ENCODE measurements at regions not wholly inside any gene's neighbourhood (a gene's known extent, or its start where the extent isn't known, plus 50 kb on each side); places are given as distances from the start of the nearest gene placed in this dataset.

DNA sequence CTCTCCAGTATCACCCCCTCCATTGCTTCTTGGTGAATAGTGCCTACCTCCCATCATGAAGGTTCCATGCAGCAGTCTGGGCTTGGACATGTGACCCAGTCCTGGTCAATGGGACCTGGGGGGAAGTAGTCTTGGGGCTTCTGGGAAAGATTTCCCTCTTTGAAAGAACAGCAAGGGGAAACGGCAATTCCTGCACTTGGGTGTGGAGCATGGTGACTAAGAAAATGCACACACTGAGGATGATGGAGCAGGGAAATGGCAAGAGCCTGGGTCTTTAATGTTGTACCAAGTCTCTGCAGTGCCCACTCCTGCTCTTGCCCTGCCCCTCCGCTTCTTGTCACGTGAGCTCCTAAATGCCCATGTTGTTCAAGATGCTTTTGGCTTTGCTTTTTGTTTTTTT, 131.4 kb upstream of the SIX2 start:
- DNase-seq (ENCODE audit: low read depth in 1 of 2, low spot score in 1 of 2) = no peak
- in situ Hi-C loops (cut with HindIII; ENCODE audit: low pct_unique_long_range_greater_than_20kb, low sequenced_read_pairs) = no loop called here
- no peak for TF ChIP-seq JUND (IDR thresholded peaks at IDR 0.05; ENCODE audit: low read depth)

DNA sequence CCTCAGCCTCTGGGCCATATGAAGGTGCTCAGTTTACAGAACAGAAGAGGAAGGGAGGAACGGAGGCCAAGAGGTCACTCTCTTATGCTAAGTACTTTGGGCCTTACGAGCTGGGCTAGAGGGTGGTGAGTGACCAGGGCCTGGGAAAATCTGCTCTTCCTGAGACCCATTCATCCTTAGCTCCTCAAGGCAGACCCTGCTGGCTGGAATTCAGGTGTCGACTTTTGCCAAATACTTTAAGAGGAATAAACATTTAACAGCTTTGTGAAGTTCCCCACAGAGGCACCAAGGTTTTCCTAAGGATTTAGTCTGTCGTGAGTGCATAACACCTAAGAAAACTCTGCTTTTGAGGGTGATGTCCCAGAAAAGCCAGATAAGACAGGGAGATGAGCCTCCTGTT, 129.7 kb upstream of the SIX2 start:
- in situ Hi-C loops (cut with HindIII; ENCODE audit: low pct_unique_long_range_greater_than_20kb, low sequenced_read_pairs) = no loop called here
- TF ChIP-seq JUND (IDR thresholded peaks at IDR 0.05; ENCODE audit: low read depth) = no peak
- no peak for DNase-seq (ENCODE audit: low read depth in 1 of 2, low spot score in 1 of 2)

DNA sequence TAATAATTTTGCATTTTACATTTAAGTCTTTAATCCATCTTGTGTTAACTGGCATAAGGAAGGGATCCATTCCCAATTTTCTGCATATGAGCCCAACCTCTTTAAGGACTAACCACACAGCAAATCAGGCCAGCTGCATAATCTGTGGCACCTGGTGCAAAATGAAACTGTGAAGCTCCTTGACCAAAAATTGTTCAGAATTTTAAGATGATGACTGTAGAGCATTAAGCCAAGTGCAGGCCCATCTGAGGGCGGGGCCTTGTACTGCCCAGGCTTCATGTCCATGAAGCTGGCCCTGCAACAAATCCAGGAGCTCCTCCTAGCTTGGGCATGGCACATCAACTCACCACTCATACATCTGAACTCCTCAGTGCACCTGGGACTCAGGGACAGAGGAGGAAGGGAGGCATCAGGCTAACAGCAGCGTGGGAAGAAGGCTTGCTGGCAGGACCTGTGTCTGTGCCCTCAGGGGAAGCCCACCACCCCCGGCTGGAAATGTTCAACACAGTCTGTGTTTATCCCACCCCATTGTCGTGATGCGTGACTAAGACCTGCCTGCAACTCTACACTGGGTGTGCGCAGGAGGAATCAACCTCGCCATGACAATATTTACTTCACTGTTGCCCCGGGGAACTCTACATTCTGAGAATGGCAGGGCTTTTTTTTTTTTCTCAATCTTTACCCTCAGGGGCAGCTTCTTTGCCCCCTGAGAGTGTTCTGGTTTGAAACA, 128.9 kb upstream of the SIX2 start:
- TF ChIP-seq JUND (IDR thresholded peaks at IDR 0.05; ENCODE audit: low read depth) = no peak
- in situ Hi-C loops (cut with HindIII; ENCODE audit: low pct_unique_long_range_greater_than_20kb, low sequenced_read_pairs) = no loop called here
- no peak for DNase-seq (ENCODE audit: low read depth in 1 of 2, low spot score in 1 of 2)

DNA sequence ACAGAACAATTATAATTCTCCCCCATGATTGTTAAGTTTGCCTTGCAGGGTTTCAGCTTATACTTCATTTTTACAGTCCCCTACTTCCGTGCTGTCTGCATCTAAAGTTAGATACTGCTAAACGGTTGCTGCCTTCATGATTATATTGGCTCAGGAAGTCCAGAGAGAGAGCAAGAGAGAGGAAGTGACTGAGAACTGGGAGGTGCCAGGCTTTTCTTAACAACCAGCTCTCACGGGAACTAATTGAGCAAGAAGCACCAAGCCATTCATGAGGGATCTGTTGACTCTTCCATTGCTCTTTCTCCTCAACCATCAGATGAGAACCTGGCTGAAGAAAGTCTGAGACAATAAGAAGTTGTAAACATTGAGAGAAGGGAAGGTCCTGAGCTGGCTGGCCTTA, 125.5 kb upstream of the SIX2 start:
- DNase-seq (ENCODE audit: low read depth in 1 of 2, low spot score in 1 of 2) = peak in 1 of 2 experiments; percentile 4
- no peak for TF ChIP-seq JUND (IDR thresholded peaks at IDR 0.05; ENCODE audit: low read depth)
- in situ Hi-C loops (cut with HindIII; ENCODE audit: low pct_unique_long_range_greater_than_20kb, low sequenced_read_pairs) = no loop called here

DNA sequence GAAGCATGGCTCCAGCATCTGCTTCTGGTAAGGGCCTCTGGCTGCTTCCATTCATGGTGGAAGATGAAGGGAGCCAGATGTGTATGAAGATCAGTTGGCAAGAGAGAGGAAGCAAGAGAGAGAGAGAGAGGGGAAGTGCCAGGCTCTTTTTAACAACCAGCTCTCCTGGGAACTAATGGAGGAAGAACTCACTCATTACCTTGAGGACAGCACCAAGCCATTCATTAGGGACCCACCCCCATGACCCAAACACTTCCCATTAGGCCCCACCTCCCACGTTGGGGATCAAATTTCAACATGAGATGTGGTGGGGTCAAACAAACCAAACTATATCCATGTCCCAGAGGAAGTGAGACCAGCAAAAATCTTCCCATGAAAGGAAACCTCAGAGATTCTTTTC, 124.8 kb upstream of the SIX2 start:
- in situ Hi-C loops (cut with HindIII; ENCODE audit: low pct_unique_long_range_greater_than_20kb, low sequenced_read_pairs) = no loop called here
- no peak for TF ChIP-seq JUND (IDR thresholded peaks at IDR 0.05; ENCODE audit: low read depth)
- DNase-seq (ENCODE audit: low read depth in 1 of 2, low spot score in 1 of 2) = no peak

DNA sequence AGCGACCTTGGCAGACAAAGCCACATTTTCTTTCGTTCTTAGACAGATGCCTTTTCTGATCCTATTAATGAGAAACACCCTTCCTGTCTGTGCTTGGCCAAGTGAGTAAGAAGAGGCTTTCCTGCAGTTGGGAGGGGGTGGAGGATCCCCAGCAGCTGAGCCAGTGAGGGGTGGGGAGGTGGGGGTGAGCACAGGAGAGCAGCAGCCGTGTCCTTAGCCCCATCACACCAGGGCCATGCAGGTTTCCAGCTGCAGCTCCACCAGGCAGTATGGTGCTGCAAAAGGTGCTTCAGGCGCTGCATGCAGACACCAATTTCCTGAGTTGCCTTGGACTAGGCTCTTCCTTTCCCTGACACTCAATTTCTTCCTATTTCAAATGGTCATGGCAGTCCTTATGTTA, 123.3 kb upstream of the SIX2 start:
- no peak for DNase-seq (ENCODE audit: low read depth in 1 of 2, low spot score in 1 of 2)
- in situ Hi-C loops (cut with HindIII; ENCODE audit: low pct_unique_long_range_greater_than_20kb, low sequenced_read_pairs) = no loop called here

DNA sequence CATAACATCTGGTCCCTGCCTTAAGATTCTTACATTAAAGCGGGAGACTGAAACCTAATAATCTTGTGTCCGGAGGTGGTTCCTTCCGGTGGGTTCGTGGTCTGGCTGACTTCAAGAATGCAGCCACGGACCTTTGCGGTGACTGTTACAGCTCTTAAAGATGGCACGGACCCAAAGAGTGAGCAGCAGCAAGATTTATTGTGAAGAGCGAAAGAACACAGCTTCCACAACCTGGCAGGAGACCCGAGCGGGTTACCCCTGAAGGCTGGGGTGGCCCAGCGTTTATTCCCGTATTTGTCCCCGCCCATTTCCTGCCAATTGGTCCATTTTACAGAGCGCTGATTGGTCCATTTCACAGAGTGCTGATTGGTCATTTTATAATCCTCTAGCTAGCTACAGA, 122.3 kb upstream of the SIX2 start:
- DNase-seq (ENCODE audit: low read depth in 1 of 2, low spot score in 1 of 2) = no peak
- no peak for TF ChIP-seq JUND (IDR thresholded peaks at IDR 0.05; ENCODE audit: low read depth)
- in situ Hi-C loops (cut with HindIII; ENCODE audit: low pct_unique_long_range_greater_than_20kb, low sequenced_read_pairs) = no loop called here

More for the DNA sequence above, 123.3 kb upstream of the SIX2 start:
- no peak for TF ChIP-seq JUND (IDR thresholded peaks at IDR 0.05; ENCODE audit: low read depth)

DNA sequence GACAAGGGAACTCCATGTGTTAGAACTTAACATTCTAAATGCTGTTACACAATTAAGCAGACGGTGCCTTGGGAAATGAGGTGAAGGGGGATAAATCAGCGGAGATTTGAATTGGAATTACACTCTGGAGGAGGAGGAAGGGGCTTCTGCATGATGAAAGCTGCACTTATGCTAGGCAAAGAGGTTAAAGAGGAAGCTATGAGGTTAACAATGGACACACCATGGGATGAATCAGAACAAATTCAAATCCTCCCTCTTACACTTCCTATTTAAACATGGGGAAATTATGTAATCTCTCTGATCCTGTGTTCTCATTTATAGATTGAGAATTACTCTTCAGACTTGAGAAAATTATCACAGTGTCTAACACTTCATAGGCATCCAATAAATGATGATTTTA, 121.5 kb upstream of the SIX2 start:
- in situ Hi-C loops (cut with HindIII; ENCODE audit: low pct_unique_long_range_greater_than_20kb, low sequenced_read_pairs) = no loop called here
- no peak for TF ChIP-seq JUND (IDR thresholded peaks at IDR 0.05; ENCODE audit: low read depth)
- DNase-seq (ENCODE audit: low read depth in 1 of 2, low spot score in 1 of 2) = no peak

DNA sequence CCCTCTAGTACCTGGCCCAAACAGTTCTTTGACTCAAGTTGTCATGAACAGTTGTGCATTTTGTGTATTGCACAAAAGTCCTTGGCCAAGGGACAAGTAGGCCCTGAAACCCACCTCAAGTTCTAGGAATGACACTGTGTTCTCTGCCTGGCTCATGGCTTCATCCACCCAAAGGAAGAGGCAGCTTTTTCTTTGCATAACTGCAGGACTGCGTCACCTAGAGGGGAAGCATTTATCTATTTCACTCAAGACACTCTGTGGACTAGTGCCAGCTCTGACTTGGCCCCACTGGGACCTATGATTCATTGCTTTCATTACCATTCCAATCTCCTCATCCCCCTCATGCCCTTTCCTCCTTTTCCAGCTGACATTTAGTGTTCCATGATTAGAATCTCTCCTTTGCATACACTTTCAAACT, 119.3 kb upstream of the SIX2 start:
- in situ Hi-C loops (cut with HindIII; ENCODE audit: low pct_unique_long_range_greater_than_20kb, low sequenced_read_pairs) = no loop called here
- TF ChIP-seq JUND (IDR thresholded peaks at IDR 0.05; ENCODE audit: low read depth) = no peak
- DNase-seq (ENCODE audit: low read depth in 1 of 2, low spot score in 1 of 2) = no peak

DNA sequence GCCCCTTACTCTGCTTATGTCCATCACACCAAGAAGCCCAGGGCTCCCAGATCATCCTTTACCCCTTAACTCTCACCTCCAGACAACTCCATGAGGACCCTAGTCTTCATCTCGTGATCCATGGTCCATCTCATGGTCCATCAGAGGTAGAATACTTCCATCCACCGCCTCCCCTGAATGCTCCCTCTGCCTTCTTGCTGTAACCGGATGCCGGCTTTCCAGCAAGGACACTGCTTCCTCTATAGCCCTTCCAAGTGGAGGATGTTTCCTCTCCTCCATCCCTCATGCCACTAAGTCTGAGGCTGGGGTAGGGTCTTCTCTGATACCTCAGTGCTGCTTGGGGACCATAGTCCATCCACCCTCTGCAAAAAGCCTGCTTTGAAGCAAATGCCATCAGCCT, 118.6 kb upstream of the SIX2 start:
- DNase-seq (ENCODE audit: low read depth in 1 of 2, low spot score in 1 of 2) = no peak

DNA sequence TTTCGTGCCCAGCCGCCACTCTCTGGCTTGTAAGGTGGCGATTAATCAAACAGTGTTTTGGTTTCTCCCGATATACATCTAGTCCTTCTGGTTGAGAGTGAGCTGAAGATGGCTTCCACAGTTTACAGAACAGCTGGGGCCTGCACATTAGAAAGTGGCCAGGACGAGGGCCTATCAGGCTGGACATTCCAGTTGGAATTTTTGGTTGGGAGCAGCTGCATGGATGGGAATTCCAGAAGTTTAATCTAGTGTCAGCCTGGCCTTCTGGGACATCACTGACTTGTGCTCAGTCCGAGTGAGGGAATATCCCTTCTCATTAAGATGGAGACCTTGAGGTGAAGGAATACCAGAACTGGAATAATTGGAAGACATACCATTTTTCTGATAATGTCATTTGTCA, 118.1 kb upstream of the SIX2 start:
- DNase-seq (ENCODE audit: low read depth in 1 of 2, low spot score in 1 of 2) = no peak
- in situ Hi-C loops (cut with HindIII; ENCODE audit: low pct_unique_long_range_greater_than_20kb, low sequenced_read_pairs) = no loop called here
- TF ChIP-seq JUND (IDR thresholded peaks at IDR 0.05; ENCODE audit: low read depth) = no peak

More for the DNA sequence above, 118.6 kb upstream of the SIX2 start:
- no peak for TF ChIP-seq JUND (IDR thresholded peaks at IDR 0.05; ENCODE audit: low read depth)
- in situ Hi-C loops (cut with HindIII; ENCODE audit: low pct_unique_long_range_greater_than_20kb, low sequenced_read_pairs) = no loop called here

DNA sequence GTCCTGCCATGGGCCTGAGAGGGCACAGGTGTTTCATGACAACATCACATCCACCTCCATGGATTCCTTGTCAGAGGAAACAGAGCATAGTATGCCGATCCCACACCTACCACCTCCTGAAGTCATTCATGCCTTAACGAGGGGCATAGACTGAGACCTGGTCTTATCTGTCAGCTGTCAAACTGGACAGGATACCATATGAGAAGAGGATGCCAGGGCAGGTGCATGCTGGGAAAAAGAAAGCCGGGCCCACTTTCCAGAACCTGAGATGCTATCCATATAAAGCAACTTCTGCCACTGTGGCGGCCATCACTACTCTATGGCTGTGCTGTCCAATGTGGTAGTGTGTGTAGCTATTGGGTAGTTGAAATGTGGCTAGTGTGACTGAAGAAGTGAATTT, 116.0 kb upstream of the SIX2 start:
- in situ Hi-C loops (cut with HindIII; ENCODE audit: low pct_unique_long_range_greater_than_20kb, low sequenced_read_pairs) = no loop called here
- no peak for DNase-seq (ENCODE audit: low read depth in 1 of 2, low spot score in 1 of 2)
- TF ChIP-seq JUND (IDR thresholded peaks at IDR 0.05; ENCODE audit: low read depth) = no peak

DNA sequence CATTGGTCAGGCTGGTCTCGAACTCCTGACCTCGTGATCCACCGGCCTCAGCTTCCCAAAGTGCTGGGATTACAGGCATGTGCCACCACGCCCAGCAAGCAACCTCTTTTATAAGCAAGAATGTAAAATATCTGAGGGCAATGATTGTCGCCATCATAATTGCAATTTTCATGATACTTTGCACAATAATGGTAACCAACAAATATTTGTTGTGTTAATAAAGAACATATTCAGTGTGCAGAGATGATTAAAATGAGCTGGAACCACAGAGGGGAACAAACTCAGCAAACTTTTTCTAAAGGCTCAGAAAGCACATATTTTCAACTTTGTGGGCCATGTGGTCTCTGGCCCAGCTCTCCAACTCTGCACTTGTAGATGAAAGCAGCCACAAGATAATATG, 115.2 kb upstream of the SIX2 start:
- DNase-seq (ENCODE audit: low read depth in 1 of 2, low spot score in 1 of 2) = no peak
- in situ Hi-C loops (cut with HindIII; ENCODE audit: low pct_unique_long_range_greater_than_20kb, low sequenced_read_pairs) = no loop called here
- no peak for TF ChIP-seq JUND (IDR thresholded peaks at IDR 0.05; ENCODE audit: low read depth)

Data from T47D (cell line).